ENCODE measurements at regions not wholly inside any gene's neighbourhood (a gene's known extent, or its start where the extent isn't known, plus 50 kb on each side); places are given as distances from the start of the nearest gene placed in this dataset.

- TF ChIP-seq NR0B1 (IDR thresholded peaks at IDR 0.05; ENCODE audit: partially characterized antibody) (no peak), MECOM (CRISPR knock-in tag; IDR thresholded peaks at IDR 0.05) (no peak), BRD9 (IDR thresholded peaks at IDR 0.05; ENCODE audit: low read depth, partially characterized antibody) (no peak), CBFA2T2 (conservative IDR thresholded peaks at IDR 0.05) (peak; percentile 98), KHSRP (IDR thresholded peaks at IDR 0.05) (peak; percentile 42; the same call in 1 of the 2 replicates), NRF1 (conservative IDR thresholded peaks at IDR 0.05 in 1 of 2, IDR thresholded peaks at IDR 0.05 in 1 of 2) (peak; percentile 71 to 75), GABPA (tag; conservative IDR thresholded peaks at IDR 0.05; ENCODE audit: low read depth) (peak; percentile 77), SOX6 (IDR thresholded peaks at IDR 0.05) (peak; percentile 95), HBP1 (CRISPR knock-in tag; IDR thresholded peaks at IDR 0.05) (no peak), EP400 (IDR thresholded peaks at IDR 0.05) (peak; percentile 28; the same call in 1 of the 2 replicates), SMC3 (conservative IDR thresholded peaks at IDR 0.05; ENCODE audit: insufficient read depth, low read depth, low read length) (no peak), ELK3 (CRISPR knock-in tag; IDR thresholded peaks at IDR 0.05) (no peak), NR1H2 (CRISPR knock-in tag; IDR thresholded peaks at IDR 0.05) (0 out of 2 replicates have a peak, but pooled peaks have one; percentile 63), MAZ (CRISPR knock-in tag; conservative IDR thresholded peaks at IDR 0.05 in 1 of 2, IDR thresholded peaks at IDR 0.05 in 1 of 2) (peak; percentile 83 to 91; a peak in 3 of 4 replicates), PBX2 (CRISPR knock-in tag; IDR thresholded peaks at IDR 0.05; ENCODE audit: low read depth) (no peak), PBX2 (tag; conservative IDR thresholded peaks at IDR 0.05; ENCODE audit: low read depth) (no peak), CBFB (CRISPR knock-in tag; IDR thresholded peaks at IDR 0.05) (peak; percentile 52; the same call in 1 of the 2 replicates), BRF1 (IDR thresholded peaks at IDR 0.05; ENCODE audit: borderline replicate concordance, extremely low read depth, insufficient read length) (no peak), ZNF124 (CRISPR knock-in tag; IDR thresholded peaks at IDR 0.05) (no peak), ARNT (IDR thresholded peaks at IDR 0.05) (peak; percentile 74 to 87; a peak in 3 of 4 replicates), ZNF398 (CRISPR knock-in tag; IDR thresholded peaks at IDR 0.05) (no peak)
These were observed 223.1 kb downstream of the SEC14L1 start (continued) for GRCh38 chr17:77363821-77364361.
